Activated naive CD4-positive, alpha-beta T cell treated with anti-CD3 and anti-CD28 coated beads, Interleukin-2, amount 10 ng/mL, durations not matched to agents 7 days and 5 days (primary cell): ENCODE measurements at regions not wholly inside any gene's neighbourhood (a gene's known extent, or its start where the extent isn't known, plus 50 kb on each side); places are given as distances from the start of the nearest gene placed in this dataset.

Source experiments
- CTCF ChIA-PET: fragments of 350-600 bp; sonication (Branson Sonifier 250); formaldehyde crosslinking; loops from one replicate; lab custom pipeline; 2021; ENCODE audit warnings: antibody characterized with exemption; lab: Charles Lee
- DNase-seq: peaks from one replicate; pipeline ENCODE4 v3.0.0-alpha.2; 2020
- H3K27ac Mint-ChIP-seq: one replicate; pipeline ENCODE4 v1.8.0; 2021; ENCODE audit warnings: mild to moderate bottlenecking, moderate library complexity, mixed read lengths
- H3K27me3 Mint-ChIP-seq: one replicate; pipeline ENCODE4 v1.8.0; 2021; ENCODE audit warnings: mild to moderate bottlenecking, mixed read lengths
- H3K36me3 Mint-ChIP-seq: one replicate; pipeline ENCODE4 v1.8.0; 2021; ENCODE audit warnings: mixed read lengths
- H3K4me1 Mint-ChIP-seq: one replicate; pipeline ENCODE4 v1.8.0; 2021; ENCODE audit warnings: mixed read lengths
- H3K4me3 Mint-ChIP-seq: one replicate; pipeline ENCODE4 v1.8.0; 2021; ENCODE audit warnings: mild to moderate bottlenecking, moderate library complexity, mixed read lengths
- H3K9me3 Mint-ChIP-seq: one replicate; pipeline ENCODE4 v1.8.0; 2021; ENCODE audit warnings: mixed read lengths

DNA sequence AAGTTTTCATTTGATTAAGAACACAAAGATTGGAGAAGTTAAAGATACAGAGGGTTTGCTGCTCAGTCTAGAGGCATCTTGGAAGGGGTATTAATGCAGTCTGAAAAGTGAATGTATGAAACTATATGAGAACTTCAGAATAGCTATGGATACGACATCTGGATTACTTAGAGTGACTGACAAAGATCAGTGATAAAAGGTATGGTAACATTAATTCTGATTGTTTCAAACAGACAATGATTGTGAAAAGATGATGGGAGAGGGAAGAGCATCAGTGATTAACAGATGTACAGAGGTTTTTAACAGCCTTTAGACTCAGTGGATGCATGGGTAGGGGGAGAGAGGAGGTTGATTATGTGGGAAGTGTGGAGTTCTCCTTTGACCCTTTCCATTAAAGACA is 919.4 kb upstream of the CNTN5 start:
- no peaks in the 10 kb centered on the region for H3K27me3 Mint-ChIP-seq
- no peaks in the 10 kb centered on the region for H3K36me3 Mint-ChIP-seq
- DNase-seq: no peak
- H3K4me3 Mint-ChIP-seq: no peak overlapping the region
- no peaks in the 10 kb centered on the region for H3K4me1 Mint-ChIP-seq
- H3K9me3 Mint-ChIP-seq: peaks cover 12% of the 10 kb centered on the region
- CTCF ChIA-PET: no interaction called here
- H3K27ac Mint-ChIP-seq: no peak overlapping the region

DNA sequence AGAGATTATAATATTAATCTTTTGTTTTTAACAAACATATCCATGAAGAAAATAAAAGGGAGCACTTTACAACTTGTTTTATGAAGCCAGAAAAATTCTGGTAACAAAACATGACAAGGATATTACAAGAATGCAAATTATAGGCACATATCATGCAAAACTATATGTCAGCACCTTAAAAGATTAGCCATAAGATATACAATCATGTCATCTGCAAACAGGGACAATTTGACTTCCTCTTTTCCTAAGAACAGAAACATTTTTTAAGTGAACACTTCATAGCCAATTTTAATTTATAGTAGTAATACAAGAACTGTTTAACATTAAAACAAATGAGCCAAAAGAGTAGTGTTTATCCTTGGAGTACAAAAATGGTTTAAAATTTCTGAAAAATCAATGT is 916.5 kb upstream of the CNTN5 start:
- no peaks in the 10 kb centered on the region for H3K36me3 Mint-ChIP-seq
- CTCF ChIA-PET: no interaction called here
- no peaks in the 10 kb centered on the region for H3K4me1 Mint-ChIP-seq
- no peak for DNase-seq
- H3K9me3 Mint-ChIP-seq: peaks cover 6% of the 10 kb centered on the region
- H3K27ac Mint-ChIP-seq: no peak overlapping the region
- no peaks in the 10 kb centered on the region for H3K27me3 Mint-ChIP-seq
- H3K4me3 Mint-ChIP-seq: no peak overlapping the region

DNA sequence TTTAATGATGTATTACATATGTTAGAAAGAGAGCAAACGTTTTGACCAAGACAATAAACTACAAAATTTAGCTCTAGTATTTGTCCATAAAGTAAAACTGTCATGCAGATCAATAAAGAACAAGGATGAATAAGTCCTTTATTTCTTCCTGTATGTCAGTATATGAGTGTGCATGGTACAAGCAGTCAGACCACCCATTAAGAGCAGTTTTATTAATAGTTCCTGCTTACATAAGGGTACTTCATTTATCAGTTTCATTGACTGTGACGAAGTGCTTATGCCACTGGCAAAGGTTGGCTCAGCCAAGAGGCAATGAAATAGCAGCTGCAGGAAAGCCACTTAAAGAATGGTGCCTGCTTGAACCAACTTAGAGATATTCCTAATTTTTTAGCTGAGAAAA is 913.0 kb upstream of the CNTN5 start:
- Mint-ChIP-seq H3K27ac (no peak overlapping the region), H3K4me3 (no peak overlapping the region), H3K9me3 (peaks cover 2% of the 10 kb centered on the region), H3K4me1 (no peaks in the 10 kb centered on the region), H3K36me3 (no peaks in the 10 kb centered on the region), H3K27me3 (no peaks in the 10 kb centered on the region)
- CTCF ChIA-PET: no interaction called here
- DNase-seq: no peak

DNA sequence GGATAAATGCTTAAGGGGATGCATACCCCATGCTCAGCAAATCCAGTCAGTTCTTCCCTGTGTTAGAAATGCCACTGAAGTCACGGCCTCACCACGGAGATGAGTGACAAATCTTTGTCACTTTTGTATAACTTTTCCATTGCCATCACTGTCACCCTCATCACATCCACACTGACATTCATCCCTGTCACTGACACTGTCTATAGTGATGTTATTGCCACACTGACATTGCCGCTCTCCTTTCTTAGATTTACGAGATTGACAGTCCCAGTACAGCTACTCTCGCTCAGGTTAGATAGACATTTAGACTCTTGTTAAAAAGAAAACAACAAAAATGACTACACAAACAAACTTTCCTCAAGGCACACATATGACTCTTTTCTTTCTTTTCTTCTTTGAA is 910.7 kb upstream of the CNTN5 start:
- H3K27ac Mint-ChIP-seq: no peak overlapping the region
- DNase-seq: no peak
- H3K4me1 Mint-ChIP-seq: no peaks in the 10 kb centered on the region
- no peaks in the 10 kb centered on the region for H3K36me3 Mint-ChIP-seq
- no peak overlapping the region for H3K4me3 Mint-ChIP-seq
- CTCF ChIA-PET: no interaction called here
- no peaks in the 10 kb centered on the region for H3K27me3 Mint-ChIP-seq
- peaks cover 2% of the 10 kb centered on the region for H3K9me3 Mint-ChIP-seq

DNA sequence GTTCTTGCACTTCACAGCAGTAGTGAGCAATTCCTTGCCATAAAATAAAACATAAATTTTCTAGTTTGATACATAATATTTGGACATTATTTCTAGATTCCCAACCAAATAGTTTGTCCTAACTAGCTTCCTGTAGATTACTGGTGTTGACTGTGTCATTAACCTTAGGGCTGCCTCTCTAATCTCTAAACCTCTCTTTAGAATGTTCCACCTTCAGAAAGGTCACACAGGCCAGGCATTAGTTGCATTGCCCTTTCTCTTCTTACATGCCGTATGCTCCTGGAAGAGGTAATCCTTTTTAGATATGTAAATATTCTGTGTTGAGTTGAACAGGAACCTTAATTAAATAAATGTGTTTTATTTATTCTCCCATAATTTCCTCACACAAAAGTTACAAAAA is 904.9 kb upstream of the CNTN5 start:
- Mint-ChIP-seq H3K27ac (no peak overlapping the region), H3K9me3 (peaks cover 10% of the 10 kb centered on the region), H3K4me1 (no peaks in the 10 kb centered on the region), H3K27me3 (no peaks in the 10 kb centered on the region), H3K4me3 (no peak overlapping the region), H3K36me3 (no peaks in the 10 kb centered on the region)
- DNase-seq: no peak
- CTCF ChIA-PET: no interaction called here

DNA sequence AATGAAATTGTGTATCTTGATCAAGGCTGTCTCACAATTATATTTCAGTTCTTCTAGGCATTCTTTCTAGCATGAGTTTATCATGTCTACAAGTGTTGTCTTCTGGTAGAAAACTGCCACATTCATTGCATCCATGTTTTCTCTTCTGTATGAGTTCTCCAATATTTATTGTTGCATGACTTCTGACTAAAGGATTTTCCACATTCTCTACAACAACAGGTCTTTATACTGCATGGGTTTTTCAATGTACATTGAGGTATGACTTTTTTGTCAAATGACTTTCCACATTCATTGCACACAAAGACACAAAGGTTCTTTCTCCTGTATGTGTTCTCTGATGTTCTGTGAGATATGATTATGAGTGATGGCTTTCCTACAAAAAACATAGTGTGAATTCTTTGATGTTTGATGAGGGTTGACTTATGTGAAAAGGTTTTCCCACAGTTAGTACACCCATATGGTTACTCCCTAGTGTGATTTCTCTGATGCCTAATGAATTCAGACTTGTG is 890.6 kb upstream of the CNTN5 start:
- CTCF ChIA-PET: no interaction called here

DNA sequence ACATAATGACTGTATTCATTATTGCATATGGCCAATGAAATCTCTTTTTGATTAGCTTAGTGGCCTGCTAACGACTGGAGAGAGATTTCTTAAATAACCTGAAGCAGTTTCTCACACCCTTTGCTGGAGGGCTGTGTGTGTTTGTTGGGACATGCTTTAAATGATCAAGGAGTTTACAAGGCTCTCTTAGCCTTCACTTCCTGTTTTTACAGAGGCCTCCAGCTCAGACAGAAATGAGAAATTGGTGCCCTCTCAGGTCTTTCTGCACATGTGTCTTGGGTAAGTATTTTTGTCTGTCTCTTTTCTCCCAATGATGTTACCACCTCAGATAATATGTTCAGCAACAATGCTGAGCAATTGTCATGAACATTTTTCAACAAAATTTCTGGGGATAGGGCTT is 884.4 kb upstream of the CNTN5 start:
- H3K9me3 Mint-ChIP-seq: peaks cover 10% of the 10 kb centered on the region
- no peak for DNase-seq
- no peaks in the 10 kb centered on the region for H3K4me1 Mint-ChIP-seq
- no peak overlapping the region for H3K4me3 Mint-ChIP-seq
- no peaks in the 10 kb centered on the region for H3K27me3 Mint-ChIP-seq
- CTCF ChIA-PET: no interaction called here
- H3K36me3 Mint-ChIP-seq: no peaks in the 10 kb centered on the region
- no peak overlapping the region for H3K27ac Mint-ChIP-seq

More for the DNA sequence above, 890.6 kb upstream of the CNTN5 start:
- no peak overlapping the region for H3K27ac Mint-ChIP-seq
- H3K9me3 Mint-ChIP-seq: peaks cover 17% of the 10 kb centered on the region
- DNase-seq: no peak
- H3K4me1 Mint-ChIP-seq: no peaks in the 10 kb centered on the region
- no peaks in the 10 kb centered on the region for H3K36me3 Mint-ChIP-seq
- H3K4me3 Mint-ChIP-seq: no peak overlapping the region
- H3K27me3 Mint-ChIP-seq: no peaks in the 10 kb centered on the region

DNA sequence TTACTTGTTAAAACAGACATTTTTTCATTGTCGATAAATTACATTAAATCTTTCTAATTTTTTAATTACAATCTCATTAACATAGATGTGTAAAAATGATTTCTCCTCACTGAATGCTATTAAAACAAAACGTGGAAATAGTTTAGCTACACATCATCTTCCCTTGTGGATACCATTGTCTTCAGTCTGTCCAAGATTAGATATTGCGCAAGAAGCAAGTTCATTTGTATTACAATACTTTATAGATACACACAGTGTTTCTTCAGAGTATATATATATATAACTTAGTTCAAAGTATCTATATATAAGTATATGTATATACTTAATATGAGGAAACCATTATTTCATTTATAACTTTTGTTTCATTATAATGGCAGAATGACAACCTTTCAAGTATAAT is 883.3 kb upstream of the CNTN5 start:
- Mint-ChIP-seq H3K36me3 (no peaks in the 10 kb centered on the region), H3K4me3 (no peak overlapping the region), H3K27me3 (no peaks in the 10 kb centered on the region), H3K27ac (no peak overlapping the region), H3K9me3 (peaks cover 7% of the 10 kb centered on the region), H3K4me1 (no peaks in the 10 kb centered on the region)
- DNase-seq: no peak
- CTCF ChIA-PET: no interaction called here

DNA sequence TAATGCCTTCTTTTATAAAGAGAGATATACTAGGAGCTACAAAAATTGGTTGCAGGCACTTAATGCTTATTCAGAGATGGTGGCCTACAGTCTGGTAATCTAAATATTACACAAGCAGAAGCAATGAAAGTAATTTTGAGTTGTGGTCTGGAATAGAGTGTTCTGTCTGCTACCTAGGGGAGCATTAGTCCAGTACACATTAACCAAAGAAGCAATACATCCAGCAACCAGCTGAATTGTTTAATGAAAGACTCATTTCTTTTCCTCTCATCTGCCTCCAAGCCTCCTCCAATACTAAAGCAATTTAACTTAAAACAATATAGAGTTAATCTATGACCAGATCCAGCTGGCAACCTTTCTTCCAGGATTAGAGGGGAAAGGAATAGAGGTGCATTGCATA is 877.1 kb upstream of the CNTN5 start:
- Mint-ChIP-seq H3K4me3 (no peak overlapping the region), H3K36me3 (no peaks in the 10 kb centered on the region), H3K9me3 (peaks cover 16% of the 10 kb centered on the region), H3K4me1 (no peaks in the 10 kb centered on the region), H3K27ac (no peak overlapping the region), H3K27me3 (no peaks in the 10 kb centered on the region)
- DNase-seq: no peak
- CTCF ChIA-PET: no interaction called here

DNA sequence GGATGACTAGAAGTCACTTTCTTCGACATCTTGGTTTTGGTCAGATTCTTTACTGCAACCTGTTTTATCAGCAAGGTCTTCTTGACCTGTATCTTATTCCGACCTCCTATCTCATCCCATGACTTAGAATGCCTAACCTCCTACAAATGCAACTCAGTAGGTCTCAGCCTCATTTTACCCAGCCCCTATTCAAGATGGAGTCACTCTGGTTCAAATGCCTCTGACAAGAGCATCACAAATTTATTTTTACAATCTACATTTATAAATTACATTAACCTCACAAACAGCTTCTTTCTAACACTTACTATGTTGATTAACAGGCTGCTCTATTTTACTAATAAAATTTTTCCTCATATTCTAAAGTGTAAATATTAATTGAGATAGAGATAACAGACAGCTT is 867.0 kb upstream of the CNTN5 start:
- CTCF ChIA-PET: no interaction called here
- Mint-ChIP-seq H3K27me3 (no peaks in the 10 kb centered on the region), H3K4me3 (no peak overlapping the region), H3K4me1 (no peaks in the 10 kb centered on the region), H3K27ac (no peak overlapping the region), H3K9me3 (peaks cover 27% of the 10 kb centered on the region), H3K36me3 (no peaks in the 10 kb centered on the region)
- DNase-seq: no peak

DNA sequence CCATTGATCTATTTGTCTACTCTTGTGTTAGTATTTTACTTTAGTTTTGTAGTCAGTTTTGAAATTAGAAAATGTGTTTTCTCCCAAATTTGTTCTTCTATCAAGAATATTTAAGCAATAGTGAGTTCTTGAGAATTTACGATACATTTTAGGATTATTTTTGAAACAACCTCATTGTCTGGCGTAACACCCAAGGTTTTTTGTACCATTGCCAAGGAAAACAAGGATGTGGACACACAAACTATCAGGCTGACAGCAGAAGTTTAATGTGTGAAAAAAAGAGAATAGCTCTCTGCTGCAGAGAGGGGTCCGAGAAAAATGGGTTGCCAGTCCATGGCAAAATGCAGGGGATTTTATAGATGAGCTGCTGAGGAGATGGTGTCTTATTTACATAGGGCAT is 865.1 kb upstream of the CNTN5 start:
- Mint-ChIP-seq H3K9me3 (peaks cover 26% of the 10 kb centered on the region), H3K27me3 (no peaks in the 10 kb centered on the region), H3K4me1 (no peaks in the 10 kb centered on the region), H3K4me3 (no peak overlapping the region), H3K36me3 (no peaks in the 10 kb centered on the region), H3K27ac (no peak overlapping the region)
- no peak for DNase-seq
- CTCF ChIA-PET: no interaction called here

DNA sequence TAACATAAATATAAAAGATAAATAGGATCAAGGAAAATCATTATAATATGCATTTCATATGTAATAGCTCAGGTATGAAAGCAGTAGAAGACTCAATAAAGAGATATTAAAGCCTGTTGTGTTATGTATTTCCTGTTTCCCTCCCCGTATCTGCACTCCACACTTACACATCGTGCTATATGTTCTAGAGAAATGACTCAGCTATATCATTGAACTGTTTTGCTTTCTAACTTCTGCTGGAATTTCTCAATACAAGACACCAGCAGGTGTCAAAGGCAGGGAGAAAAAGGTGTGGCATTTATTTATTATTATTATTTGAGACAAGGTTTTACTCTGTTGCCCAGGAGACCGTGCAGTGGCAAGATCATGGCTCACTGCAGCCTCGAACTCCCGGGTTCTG is 842.8 kb upstream of the CNTN5 start:
- CTCF ChIA-PET: no interaction called here
- H3K27me3 Mint-ChIP-seq: no peaks in the 10 kb centered on the region
- H3K27ac Mint-ChIP-seq: no peak overlapping the region
- H3K4me1 Mint-ChIP-seq: no peaks in the 10 kb centered on the region
- no peak overlapping the region for H3K4me3 Mint-ChIP-seq
- no peaks in the 10 kb centered on the region for H3K36me3 Mint-ChIP-seq
- no peak for DNase-seq
- peaks cover 10% of the 10 kb centered on the region for H3K9me3 Mint-ChIP-seq

DNA sequence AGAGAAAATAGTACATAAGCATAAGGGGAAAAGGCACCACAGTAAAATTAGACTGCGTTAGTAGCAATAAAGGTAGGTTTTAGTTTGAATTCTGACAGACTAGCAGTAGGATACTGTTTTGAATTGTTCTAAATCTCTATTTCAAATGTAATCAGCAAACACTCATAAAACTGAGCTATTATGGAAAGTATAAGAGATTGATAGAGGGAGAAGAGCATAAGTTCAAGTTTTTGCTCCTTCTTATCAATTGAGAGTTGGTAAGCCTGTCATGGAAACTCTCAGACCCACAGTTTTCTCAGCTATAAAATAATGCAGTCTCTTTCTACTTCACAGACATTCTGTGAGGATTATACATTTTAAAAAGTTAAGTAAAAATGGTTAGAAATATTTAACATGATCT is 840.2 kb upstream of the CNTN5 start:
- H3K36me3 Mint-ChIP-seq: no peaks in the 10 kb centered on the region
- no peak overlapping the region for H3K27ac Mint-ChIP-seq
- DNase-seq: no peak
- peaks cover 10% of the 10 kb centered on the region for H3K9me3 Mint-ChIP-seq
- no peaks in the 10 kb centered on the region for H3K4me1 Mint-ChIP-seq
- no peak overlapping the region for H3K4me3 Mint-ChIP-seq
- CTCF ChIA-PET: no interaction called here
- no peaks in the 10 kb centered on the region for H3K27me3 Mint-ChIP-seq

DNA sequence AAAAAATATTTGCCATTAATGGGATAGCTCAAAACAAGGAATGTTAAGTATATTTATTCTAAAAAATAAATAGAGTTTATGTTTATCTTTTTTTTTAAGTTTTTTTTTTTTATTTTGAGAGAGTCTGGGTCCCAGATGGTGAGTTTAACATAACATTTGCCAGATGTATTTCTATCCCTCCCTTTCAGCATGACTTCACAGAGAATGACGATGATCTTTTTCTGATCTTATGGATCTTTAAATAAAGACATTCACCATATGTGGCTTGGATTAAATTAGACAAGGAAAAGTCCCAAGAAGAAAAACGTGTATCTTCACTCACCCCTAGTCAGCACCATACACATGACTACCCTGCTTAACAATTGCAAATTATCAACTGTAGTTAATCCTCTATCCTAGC is 839.8 kb upstream of the CNTN5 start:
- CTCF ChIA-PET: no interaction called here
- no peak overlapping the region for H3K27ac Mint-ChIP-seq
- no peaks in the 10 kb centered on the region for H3K27me3 Mint-ChIP-seq
- DNase-seq: no peak
- no peak overlapping the region for H3K4me3 Mint-ChIP-seq
- H3K36me3 Mint-ChIP-seq: no peaks in the 10 kb centered on the region
- no peaks in the 10 kb centered on the region for H3K4me1 Mint-ChIP-seq
- peaks cover 7% of the 10 kb centered on the region for H3K9me3 Mint-ChIP-seq

DNA sequence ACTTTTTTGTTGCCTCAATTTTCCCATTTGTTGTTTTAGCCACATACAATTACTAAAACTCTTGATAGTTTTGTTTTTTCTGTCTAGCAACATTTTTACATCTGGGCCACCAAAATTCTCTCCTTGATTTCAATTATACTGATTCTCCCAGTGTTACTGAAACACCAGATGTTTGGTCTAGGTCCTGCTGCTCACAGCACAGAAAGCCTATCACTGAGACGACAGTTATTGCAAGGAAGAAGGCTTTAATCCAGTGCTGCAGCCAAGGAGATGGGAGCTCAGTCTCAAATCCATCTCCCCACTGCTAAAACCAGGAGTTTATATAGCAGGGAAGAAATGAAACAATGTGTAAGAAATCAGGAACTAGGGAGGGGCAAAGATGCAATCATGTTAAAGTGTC is 837.7 kb upstream of the CNTN5 start:
- Mint-ChIP-seq H3K27ac (no peak overlapping the region), H3K4me1 (no peaks in the 10 kb centered on the region), H3K4me3 (no peak overlapping the region), H3K27me3 (no peaks in the 10 kb centered on the region), H3K36me3 (no peaks in the 10 kb centered on the region), H3K9me3 (peaks cover 4% of the 10 kb centered on the region)
- CTCF ChIA-PET: no interaction called here
- no peak for DNase-seq

DNA sequence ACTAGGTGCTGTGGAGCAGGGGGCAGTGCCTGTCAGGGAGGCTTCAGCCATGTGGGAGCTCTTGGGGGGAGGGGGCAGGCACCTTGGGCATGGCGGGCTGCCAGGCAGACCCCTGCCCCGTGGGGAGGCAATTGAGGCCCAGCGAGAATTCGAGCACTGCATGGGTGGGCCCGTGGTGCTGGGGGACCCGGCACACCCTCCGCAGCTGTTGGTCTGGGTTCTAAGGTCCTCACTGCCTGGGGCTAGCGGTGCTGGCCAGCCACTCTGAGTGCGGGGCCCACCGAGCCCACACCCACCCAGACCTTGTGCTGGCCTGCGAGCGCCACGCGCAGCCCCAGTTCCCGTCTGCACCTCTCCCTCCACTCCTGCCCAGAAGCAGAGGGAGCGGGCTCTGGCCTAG is 835.5 kb upstream of the CNTN5 start:
- no peak for DNase-seq
- no peaks in the 10 kb centered on the region for H3K36me3 Mint-ChIP-seq
- no peak overlapping the region for H3K27ac Mint-ChIP-seq
- no peaks in the 10 kb centered on the region for H3K27me3 Mint-ChIP-seq
- H3K4me3 Mint-ChIP-seq: no peak overlapping the region
- peaks cover 4% of the 10 kb centered on the region for H3K9me3 Mint-ChIP-seq
- no peaks in the 10 kb centered on the region for H3K4me1 Mint-ChIP-seq
- CTCF ChIA-PET: no interaction called here
